Fibroblast of gingiva (primary cell): ENCODE measurements at regions not wholly inside any gene's neighbourhood (a gene's known extent, or its start where the extent isn't known, plus 50 kb on each side); places are given as distances from the start of the nearest gene placed in this dataset.

Experiments used
- DNase-seq: peaks from one replicate; pipeline ENCODE4 v3.0.0-alpha.2; 2011; ENCODE audit warnings: low read depth

DNA sequence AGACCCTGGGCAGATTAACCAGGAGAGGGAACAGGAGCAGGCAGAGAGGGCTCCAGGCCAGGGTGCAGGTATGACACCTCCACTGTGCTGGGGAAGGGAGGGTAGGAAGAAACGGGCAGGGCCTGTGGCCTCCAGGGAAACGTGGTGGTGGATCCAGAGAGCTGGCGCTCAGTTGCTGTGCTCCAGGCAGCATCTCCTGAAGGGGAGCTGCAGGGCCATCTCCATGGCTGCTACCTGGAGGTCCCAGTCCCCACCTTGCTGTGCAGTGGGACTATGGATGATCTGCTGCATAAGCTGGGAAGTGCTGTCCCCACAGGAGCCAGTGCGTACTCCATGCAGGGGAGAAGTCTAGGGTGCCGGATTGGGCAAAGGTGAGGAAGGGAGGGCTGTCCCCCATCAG is 125.9 kb upstream of the RUNX3 start:
- no peak for DNase-seq

DNA sequence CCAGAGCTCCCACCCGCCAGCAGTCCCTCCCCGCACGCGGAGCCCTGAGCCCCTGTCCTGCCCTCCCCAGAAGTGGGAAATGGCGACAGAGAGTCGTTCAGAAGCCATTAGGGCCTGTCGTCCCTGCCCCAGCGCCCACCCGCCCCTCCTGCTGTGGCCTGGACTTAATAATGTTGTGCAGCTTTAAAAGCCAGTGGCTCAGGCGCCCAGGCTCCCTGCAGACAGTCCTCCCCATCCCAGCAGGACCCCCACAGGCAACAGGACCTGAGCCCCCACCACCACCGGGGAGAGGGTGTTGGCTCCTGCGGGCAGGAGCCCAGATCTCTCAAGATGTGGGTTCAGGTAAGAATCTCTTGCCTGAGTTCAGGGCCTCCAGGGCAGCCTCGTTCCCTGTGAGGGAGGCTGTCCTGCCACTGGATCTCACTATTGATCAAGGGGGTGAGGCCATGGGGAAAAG is 125.3 kb upstream of the RUNX3 start:
- no peak for DNase-seq

DNA sequence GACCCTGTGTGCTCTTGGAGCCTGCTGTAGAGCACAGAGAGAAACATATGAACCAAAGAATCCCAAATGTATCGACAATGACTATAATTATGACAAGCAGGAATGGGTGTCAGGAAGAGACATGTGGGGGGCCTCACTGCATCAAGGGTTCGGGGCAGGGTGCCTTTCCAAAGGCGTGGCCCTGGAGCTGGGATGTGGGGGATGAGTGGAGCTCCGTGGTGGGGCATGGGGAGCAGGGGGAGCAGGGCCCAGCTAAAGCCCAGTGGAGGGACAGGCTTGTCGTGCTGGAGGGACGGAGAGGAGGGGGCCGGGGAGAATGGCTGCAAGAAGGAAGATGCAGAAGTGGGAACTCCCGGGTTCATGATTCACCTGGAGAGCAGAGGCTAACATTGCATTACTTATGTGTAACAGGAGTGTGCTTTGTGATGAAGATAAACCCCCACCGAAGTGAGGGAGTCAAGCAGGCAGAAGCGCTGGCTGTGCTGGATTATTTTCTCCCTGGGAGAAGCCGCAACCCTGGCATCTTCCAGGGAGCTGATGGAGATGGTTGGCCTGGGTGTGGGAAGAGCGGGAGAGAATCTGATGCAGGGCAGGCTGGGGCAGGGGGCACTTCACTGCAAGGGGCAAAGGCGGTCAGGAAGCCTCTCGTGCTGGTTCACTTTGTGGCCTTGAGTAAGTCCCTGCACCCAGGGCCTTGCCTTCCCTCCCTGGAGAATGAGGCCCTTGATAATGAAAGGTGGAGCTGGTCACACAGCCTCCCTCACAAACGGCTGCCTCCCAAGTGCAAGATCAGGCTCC is 124.6 kb upstream of the RUNX3 start:
- no peak for DNase-seq

DNA sequence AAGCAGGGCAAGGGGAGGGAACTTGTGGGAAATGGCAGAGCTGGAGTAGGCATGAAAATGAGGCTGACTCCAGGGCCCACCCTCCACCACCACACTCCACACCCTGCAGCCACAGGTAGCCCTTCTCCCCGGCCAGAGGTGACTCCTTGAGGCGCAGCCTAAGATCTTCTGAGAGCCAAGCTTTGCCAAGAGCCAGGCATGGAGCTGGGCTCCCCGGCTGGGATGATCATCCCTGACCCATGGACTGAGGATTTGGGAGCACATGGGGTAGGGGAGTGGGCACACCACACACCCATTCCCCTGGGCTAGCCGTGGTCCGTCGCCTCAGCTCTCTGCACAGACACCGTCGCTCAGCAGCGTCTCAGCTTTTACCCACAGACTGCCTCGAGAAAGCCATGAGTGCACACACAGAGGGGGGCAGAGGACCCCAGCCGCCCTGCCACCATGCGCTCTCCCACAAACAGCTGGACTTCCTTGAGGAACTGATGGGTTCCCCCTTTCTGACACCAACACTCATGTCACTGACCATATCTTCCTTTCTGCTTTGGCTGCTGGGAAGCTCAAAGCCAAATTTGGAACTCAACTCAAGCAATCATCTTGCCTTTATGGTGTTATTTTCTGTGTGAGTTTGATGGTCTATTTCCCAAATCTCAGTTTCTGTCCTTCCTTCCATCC is 123.6 kb upstream of the RUNX3 start:
- no peak for DNase-seq

- DNase-seq: no peak
Observed at GRCh38 chr1:25051906-25052305, 121.8 kb upstream of the RUNX3 start.

DNA sequence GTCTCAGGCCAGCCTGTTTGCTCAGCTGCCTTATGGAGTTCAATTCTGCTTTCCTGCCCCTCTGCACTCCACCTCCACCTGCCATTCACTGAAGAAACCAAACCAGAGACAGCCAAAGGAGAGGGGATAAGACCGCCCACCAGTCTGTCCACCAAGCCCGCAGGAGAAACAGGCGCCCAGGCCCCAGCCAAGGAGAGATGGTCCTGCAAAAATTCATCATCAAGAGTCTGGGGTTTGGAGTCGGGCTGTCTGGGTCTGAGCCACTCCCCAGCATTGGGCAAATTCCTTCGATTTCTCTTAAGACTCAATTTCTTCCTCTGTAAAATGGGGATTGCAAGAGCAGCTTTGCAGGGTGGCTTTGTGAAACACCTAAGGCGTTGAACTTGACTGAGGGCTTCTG is 121.4 kb upstream of the RUNX3 start:
- no peak for DNase-seq

DNA sequence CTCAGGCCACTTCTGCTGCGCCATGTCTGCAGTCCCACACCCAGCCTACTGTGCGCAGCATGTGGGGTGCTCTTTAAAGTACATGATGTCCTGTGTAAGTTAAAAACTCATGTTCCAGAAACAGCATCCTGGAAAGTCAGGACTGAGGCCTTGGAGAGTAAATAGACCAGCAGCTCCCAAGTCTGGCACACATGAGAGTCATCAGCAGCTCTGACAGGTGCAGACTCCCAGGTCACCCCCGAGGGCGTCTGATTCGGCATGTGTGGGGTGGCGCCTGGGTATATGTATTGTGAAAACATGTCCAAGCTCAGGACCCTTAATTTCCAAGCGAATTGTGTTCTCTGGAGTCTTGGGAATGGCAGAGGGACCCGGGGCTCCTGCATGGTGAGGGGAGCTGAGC is 120.1 kb upstream of the RUNX3 start:
- DNase-seq: no peak

DNA sequence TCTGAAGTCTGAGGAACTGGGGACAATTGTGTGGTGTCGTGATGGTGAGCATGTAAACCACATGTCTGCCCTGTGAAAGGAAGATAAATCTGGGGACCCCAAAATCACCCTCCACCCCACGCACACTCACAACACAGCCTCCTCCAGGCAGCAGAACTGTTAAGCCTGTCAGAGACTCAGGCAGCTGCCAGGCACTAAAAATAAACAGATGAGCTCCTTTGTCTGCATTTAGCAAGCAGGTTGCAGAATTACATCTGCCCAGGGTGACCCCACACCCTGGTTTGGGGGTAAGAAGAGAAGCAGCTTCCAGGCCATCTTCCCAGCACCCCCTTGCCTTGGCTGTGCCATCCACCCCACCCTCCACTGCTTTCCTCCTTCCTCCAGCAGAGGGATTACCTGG is 119.1 kb upstream of the RUNX3 start:
- DNase-seq: no peak

DNA sequence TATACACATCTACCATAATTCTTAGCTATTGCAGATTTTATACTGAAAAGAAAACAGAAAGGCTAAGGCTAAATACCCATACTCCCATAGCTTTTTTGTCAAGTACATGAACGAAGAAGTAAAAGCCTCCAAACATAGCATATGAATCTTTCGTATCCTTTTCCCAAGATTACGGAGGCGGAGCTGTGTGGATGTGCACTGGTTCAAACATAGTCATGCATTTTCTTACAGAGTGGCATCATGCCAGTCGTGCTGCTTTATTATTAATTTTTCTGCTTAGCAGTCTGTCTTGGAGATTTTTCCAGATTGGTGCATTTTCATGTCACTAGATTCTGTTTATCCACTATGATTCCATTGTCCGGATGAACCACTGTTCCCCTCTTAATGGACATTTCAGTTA is 118.7 kb upstream of the RUNX3 start:
- DNase-seq: no peak

- no peak for DNase-seq
Observed at GRCh38 chr1:25047506-25048240, 117.6 kb upstream of the RUNX3 start.

- no peak for DNase-seq
Observed at GRCh38 chr1:25046194-25046532, 116.1 kb upstream of the RUNX3 start.

DNA sequence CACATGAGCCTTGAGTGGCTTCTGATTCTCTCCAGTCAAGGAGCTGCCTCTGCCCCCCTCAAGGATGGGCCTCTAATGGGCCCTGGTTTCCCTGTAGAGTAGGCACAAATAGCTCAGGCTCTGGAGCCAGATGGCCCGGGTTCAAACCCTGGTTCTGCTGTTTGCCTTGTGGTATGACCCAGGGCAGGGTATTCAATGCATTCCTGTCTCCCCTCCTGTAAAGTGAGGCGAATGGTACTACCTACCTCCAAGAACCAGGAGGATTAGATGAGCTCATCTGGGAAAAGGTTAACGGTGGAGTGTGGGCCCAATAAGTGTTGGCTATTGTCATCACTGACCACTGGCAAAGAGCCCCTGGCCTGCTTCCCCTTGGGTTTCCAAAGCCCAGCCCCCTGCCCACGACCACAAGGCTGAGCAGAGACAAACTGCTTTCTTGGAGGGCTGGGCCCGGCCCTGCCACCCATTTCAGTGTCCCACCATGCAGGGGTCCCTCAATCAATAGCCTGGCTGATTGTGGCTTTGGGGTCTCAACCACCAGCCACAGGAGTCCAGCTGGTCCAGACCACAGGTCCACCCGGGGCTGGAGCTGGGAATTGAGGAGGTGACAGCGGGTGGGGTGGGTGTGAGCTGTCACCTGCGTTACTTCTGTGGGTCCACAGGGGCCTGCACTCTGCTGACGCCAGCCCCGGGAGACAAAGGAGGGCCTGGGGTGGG is 115.6 kb upstream of the RUNX3 start:
- no peak for DNase-seq

DNA sequence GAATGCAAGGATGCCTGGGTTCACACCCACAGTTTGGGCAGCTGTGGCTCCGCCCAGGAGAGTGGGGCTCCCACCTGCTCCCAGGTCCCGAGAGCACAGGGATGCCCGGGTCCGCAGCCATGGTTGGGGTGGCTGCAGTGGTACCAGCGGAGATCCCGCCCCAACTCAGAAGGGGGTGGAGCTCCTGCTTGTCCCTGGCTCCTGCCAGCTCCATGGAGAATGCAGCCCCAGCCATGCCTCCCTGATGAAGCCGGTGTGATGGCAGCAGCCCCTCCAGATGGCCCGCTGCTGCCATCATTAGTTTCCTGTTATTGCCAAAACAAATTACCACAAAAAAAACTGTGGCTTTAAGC is 113.1 kb upstream of the RUNX3 start:
- no peak for DNase-seq

DNA sequence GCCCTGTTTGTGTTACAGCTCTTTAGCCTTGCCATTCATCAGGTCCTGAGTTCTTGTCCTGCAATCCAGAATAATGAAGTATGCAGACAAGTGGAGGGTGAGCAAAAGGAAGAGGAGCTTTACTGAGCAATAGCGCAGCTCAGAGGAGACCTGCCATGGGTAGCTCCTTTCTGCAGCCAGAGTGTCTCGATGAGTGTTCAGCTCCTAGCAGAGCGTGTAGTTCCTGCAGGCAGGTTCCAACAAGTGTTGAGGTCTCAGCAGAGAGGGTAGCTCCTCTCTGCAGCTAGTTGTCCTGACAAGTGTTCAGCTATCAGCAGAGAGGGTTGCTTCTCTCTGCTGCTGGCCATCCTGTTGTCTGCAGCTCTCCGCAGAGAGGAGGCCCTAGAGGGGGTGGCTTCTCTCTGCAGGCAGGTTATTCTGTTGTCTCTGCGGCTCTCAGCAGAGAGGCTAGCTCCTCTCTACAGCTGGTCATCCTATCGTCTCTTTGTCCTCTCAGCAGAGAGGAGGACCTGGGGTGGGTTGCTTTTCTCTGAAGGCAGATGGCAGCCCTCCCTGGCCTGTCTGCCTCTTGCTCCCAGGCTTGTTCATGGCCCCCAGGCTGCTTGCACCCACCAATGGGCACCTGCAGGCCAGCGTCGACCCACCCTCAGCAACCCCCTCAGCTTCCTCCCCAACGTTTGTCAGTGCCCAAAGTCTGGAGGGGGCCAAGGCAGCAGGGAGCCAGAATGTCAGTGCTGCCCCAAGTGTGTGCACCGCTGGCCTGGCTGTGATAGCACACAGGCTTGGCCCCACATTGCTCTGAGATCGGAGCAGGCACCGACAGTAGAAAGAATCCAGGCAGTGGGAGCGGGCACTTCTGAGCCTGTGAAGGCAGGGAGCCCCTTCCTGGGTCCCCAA is 112.5 kb upstream of the RUNX3 start:
- no peak for DNase-seq

- no peak for DNase-seq
Observed at GRCh38 chr1:25041916-25042315, 111.8 kb upstream of the RUNX3 start.

- no peak for DNase-seq
Observed at GRCh38 chr1:25040122-25040685, 110.1 kb upstream of the RUNX3 start.

DNA sequence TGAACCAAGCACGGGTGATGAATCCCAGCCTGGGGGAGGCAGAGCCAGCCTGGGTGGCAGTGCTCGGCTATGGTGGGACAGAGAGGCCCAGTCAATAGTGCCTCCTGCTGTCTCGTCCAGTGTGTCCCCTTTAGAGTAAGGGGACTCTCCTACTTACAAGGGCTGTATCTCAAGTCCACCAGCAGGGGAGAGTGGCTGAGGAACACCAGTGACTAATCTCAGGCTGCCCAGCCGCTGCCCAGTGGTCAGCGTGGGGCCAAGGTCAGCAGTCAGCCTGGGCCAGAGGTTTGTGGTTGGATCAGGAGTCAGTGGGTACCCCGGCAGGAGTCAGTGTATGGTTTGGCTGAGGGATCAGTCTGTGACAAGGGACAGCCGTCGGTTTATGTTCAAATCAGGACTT is 109.2 kb upstream of the RUNX3 start:
- no peak for DNase-seq

GRCh38 chr1:25038699-25039098 is 108.6 kb upstream of the RUNX3 start:
- DNase-seq: no peak

DNA sequence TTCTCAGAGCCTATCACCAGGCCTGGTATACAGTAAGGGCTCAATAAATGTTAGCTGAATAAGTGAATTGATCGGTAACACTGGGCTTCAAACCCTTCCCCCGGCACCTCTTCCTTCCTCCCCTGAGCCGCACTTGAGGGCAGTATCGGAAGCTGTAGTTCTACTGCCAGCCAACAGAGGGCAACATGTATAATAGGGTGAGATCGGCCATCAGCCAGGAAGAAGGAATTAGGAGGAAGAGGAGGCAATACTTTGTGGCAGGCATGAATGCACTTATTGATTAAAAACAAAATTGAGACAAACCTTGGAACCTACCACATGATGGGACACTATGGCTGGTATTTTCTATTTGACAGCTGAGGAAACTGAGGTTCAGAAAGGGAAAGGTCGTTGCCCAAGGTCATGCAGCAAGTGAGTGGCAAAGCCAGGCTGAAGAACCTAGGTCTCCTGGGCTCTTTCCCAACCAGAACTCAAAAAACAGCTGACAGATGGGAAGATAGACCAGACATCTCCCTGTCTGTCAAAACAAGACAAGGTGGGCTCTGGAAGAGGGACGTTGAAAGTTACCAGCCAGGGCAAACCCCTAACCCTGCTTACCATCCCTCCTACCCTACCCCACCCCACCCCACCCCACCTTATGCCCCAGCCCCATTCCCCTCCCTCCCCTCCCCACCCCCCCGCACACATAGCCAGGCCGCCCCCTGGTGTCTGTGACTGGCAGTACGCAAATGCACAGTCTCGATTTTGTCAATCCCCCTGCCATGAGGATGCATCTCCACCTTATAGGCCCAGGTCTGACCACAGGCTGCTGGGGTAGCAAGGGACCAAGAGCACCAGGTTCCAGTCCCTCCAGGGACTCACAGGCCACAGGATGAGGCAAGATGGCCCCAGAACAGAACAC is 107.3 kb upstream of the RUNX3 start:
- no peak for DNase-seq

- DNase-seq: no peak
Observed at GRCh38 chr1:25036117-25036546, 106.1 kb upstream of the RUNX3 start.
